Small intestine (tissue), 7 donors: ENCODE measurements at regions not wholly inside any gene's neighbourhood (a gene's known extent, or its start where the extent isn't known, plus 50 kb on each side); places are given as distances from the start of the nearest gene placed in this dataset.
A peak's percentile ranks its signal among the peaks of the same experiment; 100 is the strongest.

Experiments
- DNase-seq, 2 donors: peaks; one replicate each; pipeline versions ENCODE4 v3.0.0 to v3.0.0-alpha.2; 2013
- FAIRE-seq: peaks from 2 replicates; lab custom pipeline; 2012; peaks lifted over from hg19 to GRCh38; lab: Jason Lieb, UNC
- H3K27ac ChIP-seq, 3 donors: one replicate each; pipeline ENCODE4 v1.5.1; 2013; ENCODE audit warnings: low read length in 2 of 3, mild to moderate bottlenecking in 2 of 3, control low read depth in 1 of 3, inconsistent platforms in 1 of 3, low read depth in 1 of 3, moderate library complexity in 1 of 3
- H3K27me3 ChIP-seq, 3 donors: one replicate each; pipeline ENCODE4 v1.6.1; 2013; ENCODE audit warnings: low read length in 3 of 3, inconsistent platforms in 1 of 3; ENCODE audit not compliant: control insufficient read depth in 3 of 3, insufficient read depth in 3 of 3
- H3K36me3 ChIP-seq, 3 donors: one replicate each; pipeline ENCODE4 v1.6.1; 2013; ENCODE audit warnings: low read length in 3 of 3, inconsistent platforms in 1 of 3, low read depth in 1 of 3, mild to moderate bottlenecking in 1 of 3, moderate library complexity in 1 of 3; ENCODE audit not compliant: control insufficient read depth in 3 of 3, insufficient read depth in 2 of 3
- H3K4me1 ChIP-seq, 3 donors: one replicate each; pipeline ENCODE4 v1.6.1; 2013; ENCODE audit warnings: low read length in 2 of 3, inconsistent platforms in 1 of 3, low read depth in 1 of 3, mild to moderate bottlenecking in 1 of 3, moderate library complexity in 1 of 3; ENCODE audit not compliant: control insufficient read depth in 3 of 3, insufficient read depth in 2 of 3
- H3K4me3 ChIP-seq, 3 donors: one replicate each; pipeline ENCODE4 v1.5.1; 2013; ENCODE audit warnings: low read length in 3 of 3, control low read depth in 1 of 3, inconsistent platforms in 1 of 3, low read depth in 1 of 3, mild to moderate bottlenecking in 1 of 3, moderate library complexity in 1 of 3
- H3K9me3 ChIP-seq, 2 donors: one replicate each; pipeline ENCODE4 v1.6.1; 2013; ENCODE audit warnings: low read depth in 1 of 2, low read length in 1 of 2; ENCODE audit not compliant: control insufficient read depth in 2 of 2, insufficient read depth in 1 of 2
- WGBS, 3 donors: extraction: QIAGEN DNeasy Blood & Tissue Kit; methylation state at CpG; one replicate each; pipeline ENCODE4 v1.1.7; 2013; 5-methylcytosine and 5-hydroxymethylcytosine counted together
- donor health status: healthy with polysubstance abuse.
- donor health status: control.
- donor health status: control.
- donor health status: Bipolar disorder and iron deficiency.
- donor health status: healthy.

- WGBS, 3 donors: 64 to 77% (median 67%) methylated on average over 4 of the region's 4 CpGs
- Histone ChIP-seq H3K27me3 (no peaks in the 10 kb centered on the region), H3K36me3 (no peaks in the 10 kb centered on the region), H3K27ac (no peak overlapping the region), H3K4me1 (no peaks in the 10 kb centered on the region), H3K9me3 (no peaks in the 10 kb centered on the region), H3K4me3 (no peak overlapping the region)
- DNase-seq (no peak), FAIRE-seq (no peak)
Observed at GRCh38 chr14:56745097-56745496, 65.2 kb downstream of the OTX2 start.

GRCh38 chr14:56744016-56744415 is 66.3 kb downstream of the OTX2 start:
- no peak for FAIRE-seq
- no peaks in the 10 kb centered on the region for H3K27me3 ChIP-seq
- no peaks in the 10 kb centered on the region for H3K9me3 ChIP-seq
- 26 to 40% (median 34%) methylated on average over 3 of the region's 3 CpGs for WGBS, 3 donors
- no peak overlapping the region for H3K4me3 ChIP-seq
- no peak for DNase-seq
- no peak overlapping the region for H3K27ac ChIP-seq
- no peaks in the 10 kb centered on the region for H3K4me1 ChIP-seq
- H3K36me3 ChIP-seq: no peaks in the 10 kb centered on the region

GRCh38 chr14:56742391-56742878 is 67.8 kb downstream of the OTX2 start:
- FAIRE-seq (no peak), DNase-seq (no peak)
- H3K4me1 ChIP-seq: no peaks in the 10 kb centered on the region
- 79 to 82% (median 81%) methylated on average over 4 of the region's 4 CpGs for WGBS, 3 donors
- no peaks in the 10 kb centered on the region for H3K27me3 ChIP-seq
- H3K9me3 ChIP-seq: no peaks in the 10 kb centered on the region
- H3K36me3 ChIP-seq: no peaks in the 10 kb centered on the region
- H3K4me3 ChIP-seq: no peak overlapping the region
- no peak overlapping the region for H3K27ac ChIP-seq

GRCh38 chr14:56741325-56741724 is 69.0 kb downstream of the OTX2 start:
- DNase-seq (no peak), FAIRE-seq (no peak)
- Histone ChIP-seq H3K27ac (no peak overlapping the region), H3K27me3 (no peaks in the 10 kb centered on the region), H3K4me1 (no peaks in the 10 kb centered on the region), H3K9me3 (no peaks in the 10 kb centered on the region), H3K4me3 (no peak overlapping the region), H3K36me3 (no peaks in the 10 kb centered on the region)
- WGBS, 3 donors: 82 to 88% (median 86%) methylated on average over 7 of the region's 7 CpGs

- Histone ChIP-seq H3K4me1 (no peaks in the 10 kb centered on the region), H3K9me3 (no peaks in the 10 kb centered on the region), H3K36me3 (no peaks in the 10 kb centered on the region), H3K27ac (no peak overlapping the region), H3K4me3 (no peak overlapping the region), H3K27me3 (no peaks in the 10 kb centered on the region)
- FAIRE-seq (no peak), DNase-seq (no peak)
- 79 to 92% (median 82%) methylated on average over 1 of the region's 1 CpG for WGBS, 3 donors
Observed at GRCh38 chr14:56738020-56738419, 72.3 kb downstream of the OTX2 start.

GRCh38 chr14:56733396-56733795 is 76.9 kb downstream of the OTX2 start:
- no peak for DNase-seq
- Histone ChIP-seq H3K36me3 (no peaks in the 10 kb centered on the region), H3K27ac (no peak overlapping the region), H3K4me3 (no peak overlapping the region), H3K9me3 (no peaks in the 10 kb centered on the region), H3K27me3 (peaks cover 0 to 7% (median 0%) of the 10 kb centered on the region in 3 donors), H3K4me1 (no peaks in the 10 kb centered on the region)
- WGBS, 3 donors: 57 to 76% (median 75%) methylated on average over 7 of the region's 7 CpGs
- FAIRE-seq: no peak

- H3K36me3 ChIP-seq: no peaks in the 10 kb centered on the region
- H3K27ac ChIP-seq: no peak overlapping the region
- H3K4me3 ChIP-seq: no peak overlapping the region
- no peaks in the 10 kb centered on the region for H3K4me1 ChIP-seq
- peaks cover 0 to 7% (median 3%) of the 10 kb centered on the region in 3 donors for H3K27me3 ChIP-seq
- H3K9me3 ChIP-seq: no peaks in the 10 kb centered on the region
- WGBS, 3 donors: 50 to 59% (median 55%) methylated on average over 4 of the region's 4 CpGs
- FAIRE-seq (no peak), DNase-seq (no peak)
Observed at GRCh38 chr14:56731187-56731586, 79.1 kb downstream of the OTX2 start.

GRCh38 chr14:56730538-56731145 is 79.6 kb downstream of the OTX2 start:
- H3K9me3 ChIP-seq: no peaks in the 10 kb centered on the region
- H3K4me3 ChIP-seq: no peak overlapping the region
- peaks cover 0 to 7% (median 3%) of the 10 kb centered on the region in 3 donors for H3K27me3 ChIP-seq
- H3K4me1 ChIP-seq: no peaks in the 10 kb centered on the region
- FAIRE-seq (no peak), DNase-seq (peak in 1 of 2 donors; percentile 7)
- 38 to 69% (median 56%) methylated on average over 17 of the region's 17 CpGs for WGBS, 3 donors
- no peaks in the 10 kb centered on the region for H3K36me3 ChIP-seq
- no peak overlapping the region for H3K27ac ChIP-seq

GRCh38 chr14:56724013-56724412 is 86.3 kb downstream of the OTX2 start:
- Histone ChIP-seq H3K4me1 (no peaks in the 10 kb centered on the region), H3K4me3 (no peak overlapping the region), H3K9me3 (no peaks in the 10 kb centered on the region), H3K36me3 (no peaks in the 10 kb centered on the region), H3K27ac (no peak overlapping the region), H3K27me3 (peaks cover 0 to 3% (median 0%) of the 10 kb centered on the region in 3 donors)
- DNase-seq (no peak), FAIRE-seq (no peak)
- WGBS, 3 donors: 15 to 45% (median 36%) methylated on average over 1 of the region's 1 CpG
